Suprapubic skin (tissue), 3 donors: ENCODE measurements at regions not wholly inside any gene's neighbourhood (a gene's known extent, or its start where the extent isn't known, plus 50 kb on each side); places are given as distances from the start of the nearest gene placed in this dataset.

Source experiments
- POLR2A ChIP-seq, 2 donors: fragments of 450-650 bp; IDR thresholded peaks; one replicate each; pipeline ENCODE4 v1.6.1; 2017; ENCODE audit warnings: antibody characterized with exemption in 2 of 2, mild to moderate bottlenecking in 2 of 2, moderate library complexity in 2 of 2
- TF ChIP-seq, protein P1 (sequence below), 2 donors: fragments of 200-600 bp in 1 of 2; fragments of 450-650 bp in 1 of 2; sonication (generic) in 1 of 2; IDR thresholded peaks; one replicate each; pipeline ENCODE4 v1.5.1; 2016 to 2019; ENCODE audit warnings: antibody characterized with exemption in 2 of 2, mild to moderate bottlenecking in 1 of 2, moderate library complexity in 1 of 2

DNA sequence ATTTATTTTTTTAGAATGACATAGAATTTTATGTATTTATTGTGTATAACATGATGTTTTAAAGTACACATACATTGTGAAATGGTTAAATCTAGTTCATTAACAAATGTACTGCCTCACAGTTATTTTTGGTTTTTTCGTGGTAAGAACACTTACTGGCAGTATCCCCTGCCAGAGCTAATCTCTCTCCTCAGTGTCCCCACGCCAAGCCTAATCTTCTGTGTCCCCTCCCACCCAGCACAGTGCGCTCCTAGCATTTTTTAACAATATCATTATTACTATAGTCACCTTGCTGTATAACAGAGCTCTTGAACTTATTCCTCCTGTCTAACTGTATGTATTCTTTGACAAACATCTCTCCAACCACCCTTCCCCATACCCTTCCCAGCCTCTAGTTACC, 333.2 kb downstream of the GABRB3 start:
- no peak for TF ChIP-seq POLR2A (IDR thresholded peaks at IDR 0.05)
- TF ChIP-seq, protein P1, sequence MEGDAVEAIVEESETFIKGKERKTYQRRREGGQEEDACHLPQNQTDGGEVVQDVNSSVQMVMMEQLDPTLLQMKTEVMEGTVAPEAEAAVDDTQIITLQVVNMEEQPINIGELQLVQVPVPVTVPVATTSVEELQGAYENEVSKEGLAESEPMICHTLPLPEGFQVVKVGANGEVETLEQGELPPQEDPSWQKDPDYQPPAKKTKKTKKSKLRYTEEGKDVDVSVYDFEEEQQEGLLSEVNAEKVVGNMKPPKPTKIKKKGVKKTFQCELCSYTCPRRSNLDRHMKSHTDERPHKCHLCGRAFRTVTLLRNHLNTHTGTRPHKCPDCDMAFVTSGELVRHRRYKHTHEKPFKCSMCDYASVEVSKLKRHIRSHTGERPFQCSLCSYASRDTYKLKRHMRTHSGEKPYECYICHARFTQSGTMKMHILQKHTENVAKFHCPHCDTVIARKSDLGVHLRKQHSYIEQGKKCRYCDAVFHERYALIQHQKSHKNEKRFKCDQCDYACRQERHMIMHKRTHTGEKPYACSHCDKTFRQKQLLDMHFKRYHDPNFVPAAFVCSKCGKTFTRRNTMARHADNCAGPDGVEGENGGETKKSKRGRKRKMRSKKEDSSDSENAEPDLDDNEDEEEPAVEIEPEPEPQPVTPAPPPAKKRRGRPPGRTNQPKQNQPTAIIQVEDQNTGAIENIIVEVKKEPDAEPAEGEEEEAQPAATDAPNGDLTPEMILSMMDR (IDR thresholded peaks at IDR 0.05): no peak
